Common myeloid progenitor, CD34-positive (primary cell): ENCODE measurements at regions not wholly inside any gene's neighbourhood (a gene's known extent, or its start where the extent isn't known, plus 50 kb on each side); places are given as distances from the start of the nearest gene placed in this dataset.

Source experiments
- CTCF ChIA-PET: fragments of 350-600 bp; sonication (Branson Sonifier 250); formaldehyde crosslinking; loops from one replicate; lab custom pipeline; 2021; ENCODE audit warnings: antibody characterized with exemption; lab: Charles Lee
- POLR2A ChIA-PET: fragments of 350-600 bp; sonication (Branson Sonifier 250); formaldehyde crosslinking; loops from one replicate; lab custom pipeline; 2021; ENCODE audit warnings: antibody characterized with exemption; lab: Charles Lee
- DNase-seq, 3 donors: peaks; one replicate each; pipeline versions ENCODE4 v3.0.0 to v3.0.0-alpha.2; 2013
- H3K27ac ChIP-seq, 2 experiments: 1 replicate in 1 of 2; 2 replicates in 1 of 2; pipeline ENCODE4 v1.7.0; 2013; ENCODE audit warnings: inconsistent platforms in 2 of 2, low read length in 2 of 2, mild to moderate bottlenecking in 2 of 2, low read depth in 1 of 2, moderate library complexity in 1 of 2; ENCODE audit not compliant: severe bottlenecking in 2 of 2, insufficient read depth in 1 of 2, poor library complexity in 1 of 2
- H3K27me3 ChIP-seq, 5 experiments: replicated peaks in 2 of 5; 1 replicate in 3 of 5; 2 replicates in 2 of 5; pipeline versions ENCODE4 v1.6.1 to v1.7.0; 2013; ENCODE audit warnings: low read length in 4 of 5, mild to moderate bottlenecking in 2 of 5, moderate library complexity in 2 of 5, inconsistent platforms in 1 of 5; ENCODE audit not compliant: insufficient read depth in 5 of 5, control insufficient read depth in 4 of 5
- H3K36me3 ChIP-seq, 4 experiments: 1 replicate in 2 of 4; 2 replicates in 2 of 4; pipeline versions ENCODE4 v1.6.1 to v1.7.0; 2013; ENCODE audit warnings: low read length in 3 of 4, control low read depth in 1 of 4, mild to moderate bottlenecking in 1 of 4; ENCODE audit not compliant: control insufficient read depth in 4 of 4, insufficient read depth in 4 of 4
- H3K4me1 ChIP-seq, 4 experiments: 1 replicate in 3 of 4; 2 replicates in 1 of 4; pipeline versions ENCODE4 v1.6.1 to v1.7.1; 2013; ENCODE audit warnings: low read length in 3 of 4, mild to moderate bottlenecking in 3 of 4, control low read depth in 1 of 4, inconsistent platforms in 1 of 4, moderate library complexity in 1 of 4; ENCODE audit not compliant: control insufficient read depth in 4 of 4, insufficient read depth in 4 of 4; ENCODE audit errors: control extremely low read depth in 1 of 4
- H3K4me3 ChIP-seq, 7 experiments: 1 replicate in 4 of 7; 2 replicates in 3 of 7; pipeline versions ENCODE4 v1.5.1 to v1.7.0; 2013; ENCODE audit warnings: mild to moderate bottlenecking in 7 of 7, low read length in 6 of 7, moderate library complexity in 6 of 7, inconsistent platforms in 2 of 7, low read depth in 2 of 7, control low read depth in 1 of 7; ENCODE audit not compliant: insufficient read depth in 4 of 7, control insufficient read depth in 1 of 7; ENCODE audit errors: extremely low read depth in 1 of 7
- H3K9me3 ChIP-seq, 5 experiments: 1 replicate in 4 of 5; 2 replicates in 1 of 5; pipeline versions ENCODE4 v1.6.1 to v1.7.1; 2013; ENCODE audit warnings: low read length in 4 of 5, mild to moderate bottlenecking in 2 of 5, inconsistent platforms in 1 of 5, low read depth in 1 of 5, moderate library complexity in 1 of 5; ENCODE audit not compliant: control insufficient read depth in 4 of 5, insufficient read depth in 2 of 5; ENCODE audit errors: control extremely low read depth in 1 of 5
- WGBS: methylation state at CpG from one replicate; pipeline ENCODE4 v1.1.5; 2013; ENCODE audit not compliant: insufficient coverage; 5-methylcytosine and 5-hydroxymethylcytosine counted together

DNA sequence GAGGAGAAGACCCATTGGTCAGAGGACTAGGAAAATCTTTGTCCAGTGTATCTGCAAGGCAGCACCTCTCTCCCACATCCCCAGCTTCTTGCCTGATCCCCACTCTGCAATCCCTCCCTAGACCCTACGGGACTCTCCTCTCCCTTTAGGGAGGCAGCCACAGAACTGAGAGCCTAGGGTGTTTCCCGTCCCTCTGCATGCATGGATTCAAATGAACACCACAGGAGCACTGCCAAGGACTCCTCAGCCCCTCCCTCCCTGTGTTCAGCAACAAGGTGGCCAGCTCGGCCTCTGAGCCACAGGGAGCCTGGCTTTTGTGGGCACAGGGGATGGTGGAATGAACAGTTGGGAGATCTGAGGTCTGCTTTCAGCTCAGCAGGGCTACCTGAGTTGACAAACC, 117.1 kb downstream of the TXNL1 start:
- Histone ChIP-seq H3K27me3 (no peaks in the 10 kb centered on the region), H3K4me3 (no peak overlapping the region), H3K27ac (no peak overlapping the region), H3K4me1 (no peaks in the 10 kb centered on the region), H3K9me3 (peaks cover 0 to 5% (median 0%) of the 10 kb centered on the region in 5 experiments), H3K36me3 (no peaks in the 10 kb centered on the region)
- POLR2A ChIA-PET, result interaction anchor here (0.5 to 0.7 kb wide), 2 partner anchors 561 to 625 kb away, joined by 3 to 4 read pairs; no protein-coding TSS in a partner anchor
- CTCF ChIA-PET, result no interaction called here
- DNase-seq, result no peak
- 83% methylated on average over 1 of the region's 3 CpGs for WGBS

DNA sequence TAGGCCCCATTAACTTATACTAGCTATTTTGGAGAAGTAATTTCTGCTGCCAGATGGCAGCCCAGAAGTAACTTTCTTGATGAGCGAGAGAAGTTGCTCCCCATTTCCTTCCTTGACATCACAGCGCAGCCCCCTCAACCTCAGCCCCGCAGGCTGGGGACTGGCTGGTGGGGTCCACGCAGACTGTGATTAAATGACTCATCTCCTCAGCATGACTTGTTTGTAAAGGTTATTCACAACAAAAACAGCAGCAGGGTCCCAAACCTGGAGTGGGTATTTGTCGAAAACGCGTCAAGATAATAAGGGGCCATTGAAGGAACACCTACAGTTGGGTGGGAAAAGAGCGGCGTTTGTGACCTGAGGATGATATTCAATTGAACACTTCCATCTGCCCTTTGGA, 120.6 kb downstream of the TXNL1 start:
- Histone ChIP-seq H3K27ac (no peak overlapping the region), H3K9me3 (no peaks in the 10 kb centered on the region), H3K27me3 (no peaks in the 10 kb centered on the region), H3K36me3 (no peaks in the 10 kb centered on the region), H3K4me3 (no peak overlapping the region), H3K4me1 (no peaks in the 10 kb centered on the region)
- CTCF ChIA-PET, result no interaction called here
- POLR2A ChIA-PET, result no interaction called here
- no peak for DNase-seq
- 98% methylated on average over 7 of the region's 9 CpGs for WGBS

DNA sequence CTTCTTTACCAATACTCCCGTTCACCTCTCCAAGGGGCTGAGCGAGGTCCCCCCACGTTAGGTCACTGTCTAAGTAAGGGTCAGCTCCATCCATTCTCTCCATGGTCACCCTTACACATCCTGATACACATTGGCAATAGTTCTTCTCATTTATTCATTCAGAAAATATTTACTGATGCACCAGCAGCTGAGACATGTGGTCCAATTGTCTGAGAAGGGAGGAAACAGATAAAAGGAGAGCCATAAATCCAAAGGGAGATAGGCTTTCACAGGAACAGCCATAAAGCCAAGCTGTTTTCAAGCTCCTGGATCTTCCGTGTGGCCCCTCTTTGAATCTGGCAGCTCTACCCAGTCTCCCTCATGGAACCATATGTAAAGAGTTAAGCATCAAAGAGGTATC, 121.2 kb downstream of the TXNL1 start:
- DNase-seq, result no peak
- Histone ChIP-seq H3K4me3 (no peak overlapping the region), H3K9me3 (no peaks in the 10 kb centered on the region), H3K4me1 (no peaks in the 10 kb centered on the region), H3K27me3 (no peaks in the 10 kb centered on the region), H3K36me3 (no peaks in the 10 kb centered on the region), H3K27ac (no peak overlapping the region)
- ChIA-PET POLR2A (no interaction called here), CTCF (no interaction called here)
- WGBS, result 95% methylated on average over 4 of the region's 4 CpGs

DNA sequence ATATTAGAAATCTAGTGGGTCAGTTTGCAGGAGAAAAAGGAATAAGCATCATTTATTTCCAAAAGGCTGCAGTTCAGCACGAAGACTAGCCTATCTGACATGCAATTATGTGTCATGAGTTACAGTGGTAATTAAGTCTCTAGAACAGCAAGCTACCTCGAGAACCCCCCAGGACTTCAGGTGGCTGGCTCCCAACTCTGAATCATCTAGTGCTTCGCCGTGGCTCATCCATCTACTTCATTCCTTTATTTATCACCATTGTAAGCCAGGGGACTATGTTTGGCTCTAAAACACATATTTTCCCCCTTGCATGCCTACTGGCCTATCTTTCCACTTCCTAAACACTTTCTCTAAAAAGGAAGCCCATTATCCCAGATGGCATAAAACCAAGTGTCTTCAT, 121.6 kb downstream of the TXNL1 start:
- no peak overlapping the region for H3K27ac ChIP-seq
- 100% methylated on average over 3 of the region's 4 CpGs for WGBS
- H3K36me3 ChIP-seq, result no peaks in the 10 kb centered on the region
- H3K27me3 ChIP-seq, result no peaks in the 10 kb centered on the region
- no peak overlapping the region for H3K4me3 ChIP-seq
- no peaks in the 10 kb centered on the region for H3K4me1 ChIP-seq
- H3K9me3 ChIP-seq, result no peaks in the 10 kb centered on the region
- POLR2A ChIA-PET, result no interaction called here
- CTCF ChIA-PET, result no interaction called here
- no peak for DNase-seq

DNA sequence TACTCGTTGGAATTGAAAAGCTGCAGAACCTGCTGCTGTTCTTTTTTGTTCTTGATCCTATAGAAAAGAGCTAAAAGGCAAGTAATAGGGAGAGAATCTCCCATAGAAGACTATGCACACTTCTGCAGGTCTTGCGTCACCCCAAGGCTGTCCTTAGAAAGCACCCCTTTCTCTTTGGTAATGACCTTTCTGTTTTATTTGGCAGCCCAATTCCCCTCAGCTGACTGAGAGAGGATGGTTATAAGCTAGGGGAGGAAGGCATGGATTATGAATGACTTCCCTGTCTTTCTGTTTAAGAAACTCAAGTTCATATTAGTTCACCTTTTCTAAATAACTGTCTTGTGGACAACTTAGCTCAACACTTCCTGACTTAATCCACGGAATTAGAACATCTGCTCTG, 122.9 kb downstream of the TXNL1 start:
- no CpG with 5 or more reads among the region's 3 CpGs for WGBS
- H3K36me3 ChIP-seq, result no peaks in the 10 kb centered on the region
- no peak overlapping the region for H3K27ac ChIP-seq
- no peaks in the 10 kb centered on the region for H3K4me1 ChIP-seq
- no peaks in the 10 kb centered on the region for H3K9me3 ChIP-seq
- CTCF ChIA-PET, result interaction anchor here (1.3 kb wide), 1 partner anchor 14 kb away, joined by 4 read pairs; no protein-coding TSS in a partner anchor
- POLR2A ChIA-PET, result no interaction called here
- no peaks in the 10 kb centered on the region for H3K27me3 ChIP-seq
- no peak for DNase-seq
- no peak overlapping the region for H3K4me3 ChIP-seq

DNA sequence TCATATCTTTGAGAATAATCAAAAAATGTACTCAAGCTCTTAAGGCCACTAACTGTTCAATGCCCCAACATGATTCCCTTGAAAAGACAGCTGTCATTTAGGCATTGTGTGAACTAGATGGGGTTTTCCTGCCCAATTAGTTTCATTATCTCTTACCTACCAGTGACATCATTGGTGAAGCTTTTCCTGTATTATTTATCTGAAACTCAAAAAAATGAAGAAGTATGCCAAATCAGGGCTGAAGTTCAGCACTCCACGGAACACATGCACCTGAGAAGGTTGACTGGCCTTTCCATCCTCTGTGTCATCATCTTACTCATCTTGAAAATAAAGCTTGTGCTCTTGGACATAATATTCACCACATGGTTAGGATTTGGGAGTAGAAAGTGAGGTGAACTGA, 126.4 kb downstream of the TXNL1 start:
- Histone ChIP-seq H3K4me3 (no peak overlapping the region), H3K27me3 (no peaks in the 10 kb centered on the region), H3K9me3 (peaks cover 0 to 3% (median 0%) of the 10 kb centered on the region in 5 experiments), H3K27ac (no peak overlapping the region), H3K36me3 (no peaks in the 10 kb centered on the region), H3K4me1 (no peaks in the 10 kb centered on the region)
- ChIA-PET CTCF (no interaction called here), POLR2A (no interaction called here)
- no peak for DNase-seq
- WGBS, result 100% methylated on average over 1 of the region's 1 CpG

DNA sequence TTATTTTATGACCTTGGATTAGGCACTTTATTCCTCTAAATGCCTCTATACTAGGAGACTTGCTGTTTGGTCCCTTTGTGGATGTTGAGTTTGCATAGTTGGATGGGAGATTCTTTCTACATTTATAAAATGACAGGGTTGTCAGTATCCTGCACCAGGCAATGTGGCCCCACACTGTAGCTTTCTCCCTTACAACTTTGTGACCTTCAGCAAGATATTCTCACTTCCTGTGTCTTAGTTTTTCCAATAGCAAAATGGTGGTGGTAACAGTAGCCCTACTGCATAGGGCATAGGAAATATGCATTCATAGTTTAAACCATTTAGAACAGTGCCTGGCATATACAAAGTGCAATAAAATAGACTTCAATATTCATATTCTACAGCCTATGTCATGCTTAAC, 128.3 kb downstream of the TXNL1 start:
- H3K27me3 ChIP-seq, result no peaks in the 10 kb centered on the region
- CTCF ChIA-PET, result no interaction called here

More for the DNA sequence above, 128.3 kb downstream of the TXNL1 start:
- no peaks in the 10 kb centered on the region for H3K36me3 ChIP-seq
- H3K4me3 ChIP-seq, result no peak overlapping the region
- peaks cover 0 to 3% (median 0%) of the 10 kb centered on the region in 5 experiments for H3K9me3 ChIP-seq
- H3K4me1 ChIP-seq, result no peaks in the 10 kb centered on the region
- no peak overlapping the region for H3K27ac ChIP-seq
- POLR2A ChIA-PET, result no interaction called here
- DNase-seq, result no peak
